H1 (cell line): ENCODE measurements at regions not wholly inside any gene's neighbourhood (a gene's known extent, or its start where the extent isn't known, plus 50 kb on each side); places are given as distances from the start of the nearest gene placed in this dataset.

Experiments used
- CTCF ChIA-PET: fragments of 300-600 bp; sonication (Branson Sonifier 250); formaldehyde crosslinking; loops from one replicate; lab custom pipeline; 2021; ENCODE audit not compliant: partially characterized antibody; lab: Charles Lee
- POLR2A ChIA-PET: fragments of 300-600 bp; sonication (Branson Sonifier 250); formaldehyde crosslinking; loops from one replicate; lab custom pipeline; 2021; ENCODE audit warnings: inconsistent platforms; ENCODE audit not compliant: partially characterized antibody; lab: Charles Lee
- DNase-seq, 2 experiments: peaks; one replicate each; pipeline versions ENCODE4 v3.0.0 to v3.0.0-alpha.2; 2010 to 2022; ENCODE audit warnings: low spot score in 2 of 2, low read depth in 1 of 2, mixed read lengths in 1 of 2
- FAIRE-seq: peaks from 2 replicates; lab custom pipeline; 2011; peaks lifted over from hg19 to GRCh38; lab: Jason Lieb, UNC
- H2AFZ ChIP-seq: 2 replicates; pipeline ENCODE4 v1.8.1; 2012; ENCODE audit warnings: low read length, inconsistent platforms
- H2AK5ac ChIP-seq: 2 replicates; pipeline ENCODE4 v1.6.1; 2013; ENCODE audit warnings: low read depth, low read length
- H2BK120ac ChIP-seq: replicated peaks from 2 replicates; pipeline ENCODE3; 2013; ENCODE audit warnings: low read depth, low read length, inconsistent platforms
- H2BK12ac ChIP-seq: 2 replicates; pipeline ENCODE4 v1.6.1; 2013; ENCODE audit warnings: low read depth, low read length
- H2BK15ac ChIP-seq: 2 replicates; pipeline ENCODE4 v1.6.1; 2013; ENCODE audit warnings: low read length
- H2BK20ac ChIP-seq: 2 replicates; pipeline ENCODE4 v1.6.1; 2013; ENCODE audit warnings: low read length
- H2BK5ac ChIP-seq: 2 replicates; pipeline ENCODE4 v1.6.1; 2013; ENCODE audit warnings: low read depth, low read length
- H3K14ac ChIP-seq: 2 replicates; pipeline ENCODE4 v1.6.1; 2013; ENCODE audit warnings: inconsistent platforms; ENCODE audit not compliant: insufficient read length
- H3K18ac ChIP-seq: 2 replicates; pipeline ENCODE4 v1.6.1; 2013; ENCODE audit warnings: low read length; ENCODE audit errors: extremely low read depth
- H3K23ac ChIP-seq: 2 replicates; pipeline ENCODE4 v1.6.1; 2013; ENCODE audit warnings: inconsistent platforms; ENCODE audit not compliant: insufficient read length
- H3K23me2 ChIP-seq: 2 replicates; pipeline ENCODE4 v1.6.1; 2013; ENCODE audit warnings: low read depth, low read length
- H3K27ac ChIP-seq: 2 replicates; pipeline ENCODE4 v1.6.1; 2011; ENCODE audit warnings: low read depth, low read length, inconsistent platforms
- H3K27me3 ChIP-seq, 4 experiments: replicated peaks in 1 of 4; 1 replicate in 1 of 4; 2 replicates in 3 of 4; pipeline versions ENCODE4 v1.6.1 to v1.8.1; 2011 to 2013; ENCODE audit warnings: low read length in 3 of 4, mild to moderate bottlenecking in 3 of 4, inconsistent platforms in 2 of 4, mixed read lengths in 2 of 4, moderate library complexity in 1 of 4; ENCODE audit not compliant: control insufficient read depth in 3 of 4, insufficient read depth in 3 of 4; ENCODE audit errors: extremely low read depth in 1 of 4
- H3K36me3 ChIP-seq, 4 experiments: 2 replicates each; pipeline versions ENCODE4 v1.6.1 to v1.8.1; 2011 to 2013; ENCODE audit warnings: mild to moderate bottlenecking in 4 of 4, low read length in 3 of 4, moderate library complexity in 2 of 4, control low read depth in 1 of 4, inconsistent platforms in 1 of 4; ENCODE audit not compliant: insufficient read depth in 4 of 4, control insufficient read depth in 2 of 4
- H3K4ac ChIP-seq: replicated peaks from 2 replicates; pipeline ENCODE3; 2013; ENCODE audit warnings: low read length, low read depth, mixed read lengths, inconsistent platforms; ENCODE audit not compliant: insufficient read length
- H3K4me1 ChIP-seq, 4 experiments: replicated peaks in 1 of 4; 1 replicate in 1 of 4; 2 replicates in 3 of 4; pipeline versions ENCODE4 v1.6.1 to v1.8.1; 2011 to 2013; ENCODE audit warnings: low read length in 3 of 4, inconsistent platforms in 2 of 4, mixed read lengths in 1 of 4; ENCODE audit not compliant: insufficient read depth in 4 of 4, control insufficient read depth in 3 of 4
- H3K4me2 ChIP-seq, 2 experiments: 2 replicates each; pipeline versions ENCODE4 v1.6.1 to v1.8.1; 2011 to 2013; ENCODE audit warnings: low read depth in 2 of 2, low read length in 2 of 2, control low read depth in 1 of 2, inconsistent platforms in 1 of 2, mild to moderate bottlenecking in 1 of 2; ENCODE audit not compliant: insufficient read depth in 1 of 2
- H3K4me3 ChIP-seq, 4 experiments: fragments of 200-600, 300-600 bp in 1 of 4; sonication (generic), shearing (Covaris generic), sonication (Bioruptor Twin) in 1 of 4; 2 replicates each; pipeline versions ENCODE4 v1.5.1 to v1.8.1; 2011 to 2016; ENCODE audit warnings: low read length in 4 of 4, low read depth in 3 of 4, control low read depth in 2 of 4, inconsistent platforms in 2 of 4, mild to moderate bottlenecking in 2 of 4, mixed read lengths in 1 of 4, moderate library complexity in 1 of 4; ENCODE audit not compliant: insufficient read depth in 2 of 4; ENCODE audit errors: extremely low read depth in 1 of 4
- H3K56ac ChIP-seq: replicated peaks from 2 replicates; pipeline ENCODE3; 2013; ENCODE audit warnings: low read depth, mild to moderate bottlenecking, mixed read lengths, low read length, inconsistent platforms; ENCODE audit not compliant: insufficient read length
- H3K79me1 ChIP-seq: 2 replicates; pipeline ENCODE4 v1.6.1; 2013; ENCODE audit warnings: low read depth, low read length, control low read depth
- H3K79me2 ChIP-seq, 2 experiments: 2 replicates each; pipeline versions ENCODE4 v1.6.1 to v1.8.1; 2012 to 2013; ENCODE audit warnings: low read length in 2 of 2, mild to moderate bottlenecking in 2 of 2, inconsistent platforms in 1 of 2; ENCODE audit not compliant: insufficient read depth in 2 of 2, control insufficient read depth in 1 of 2
- H3K9ac ChIP-seq, 4 experiments: replicated peaks in 1 of 4; 1 replicate in 1 of 4; 2 replicates in 3 of 4; pipeline versions ENCODE4 v1.6.1 to v1.8.1; 2011 to 2013; ENCODE audit warnings: low read depth in 3 of 4, low read length in 3 of 4, control low read depth in 2 of 4, mild to moderate bottlenecking in 2 of 4, moderate library complexity in 2 of 4, inconsistent platforms in 1 of 4; ENCODE audit errors: extremely low read depth in 1 of 4
- H3K9me3 ChIP-seq, 2 experiments: 2 replicates each; pipeline versions ENCODE4 v1.6.1 to v1.8.1; 2012 to 2013; ENCODE audit warnings: mild to moderate bottlenecking in 2 of 2, moderate library complexity in 2 of 2, control low read depth in 1 of 2, inconsistent platforms in 1 of 2, low read depth in 1 of 2, low read length in 1 of 2, mixed read lengths in 1 of 2; ENCODE audit not compliant: insufficient read depth in 2 of 2
- H4K20me1 ChIP-seq, 2 experiments: replicated peaks in 1 of 2; 2 replicates each; pipeline versions ENCODE3 to v1.8.1; 2011 to 2013; ENCODE audit warnings: inconsistent platforms in 2 of 2, low read length in 2 of 2, mild to moderate bottlenecking in 1 of 2; ENCODE audit not compliant: insufficient read depth in 2 of 2, control insufficient read depth in 1 of 2
- H4K5ac ChIP-seq: 2 replicates; pipeline ENCODE4 v1.6.1; 2013; ENCODE audit warnings: low read length, low read depth, mixed read lengths, inconsistent platforms; ENCODE audit not compliant: insufficient read length
- H4K8ac ChIP-seq: 2 replicates; pipeline ENCODE4 v1.8.0; 2013; ENCODE audit warnings: mild to moderate bottlenecking, moderate library complexity, low read length, inconsistent platforms; ENCODE audit not compliant: insufficient read depth; ENCODE audit errors: extremely low read depth
- H4K91ac ChIP-seq: replicated peaks from 2 replicates; pipeline ENCODE3; 2013; ENCODE audit warnings: low read length, mixed read lengths, inconsistent platforms; ENCODE audit not compliant: insufficient read length
- ASH2L ChIP-seq: fragments of 200-600, 300-600 bp; sonication (generic); IDR thresholded peaks from one replicate; pipeline ENCODE4 v1.7.1; 2017; ENCODE audit warnings: low read length
- CTBP2 ChIP-seq: IDR thresholded peaks from 2 replicates; pipeline ENCODE4 v1.7.0; 2011; ENCODE audit warnings: borderline replicate concordance, mild to moderate bottlenecking, moderate library complexity, mixed read lengths, low read length; ENCODE audit not compliant: insufficient read depth, insufficient read length
- GTF2F1 ChIP-seq: IDR thresholded peaks from 2 replicates; pipeline ENCODE4 v1.6.1; 2012; ENCODE audit warnings: low read depth, low read length, improper control_type of control experiment, borderline replicate concordance
- HDAC6 ChIP-seq: IDR thresholded peaks from one replicate; pipeline ENCODE4 v1.7.1; 2012; ENCODE audit warnings: low read depth, mild to moderate bottlenecking, inconsistent platforms, low read length, moderate library complexity
- KDM1A ChIP-seq: fragments of 200-600, 300-600 bp; sonication (generic); IDR thresholded peaks from 2 replicates; pipeline ENCODE4 v1.7.1; 2016; ENCODE audit warnings: mild to moderate bottlenecking, low read length, borderline replicate concordance
- KDM4A ChIP-seq: IDR thresholded peaks from one replicate; pipeline ENCODE4 v1.7.1; 2012; ENCODE audit warnings: low read depth, mild to moderate bottlenecking, moderate library complexity, low read length, inconsistent platforms; ENCODE audit not compliant: severe bottlenecking
- NANOG ChIP-seq: IDR thresholded peaks from 2 replicates; pipeline ENCODE4 v1.6.1; 2011; ENCODE audit warnings: low read length, low read depth, mild to moderate bottlenecking, inconsistent platforms; ENCODE audit not compliant: insufficient read depth, poor library complexity, severe bottlenecking
- SIRT6 ChIP-seq: IDR thresholded peaks from one replicate; pipeline ENCODE4 v1.7.1; 2012; ENCODE audit warnings: low read length, inconsistent platforms
- TAF1 ChIP-seq: IDR thresholded peaks from 2 replicates; pipeline ENCODE4 v1.6.1; 2011; ENCODE audit warnings: mild to moderate bottlenecking, low read depth, low read length
- TAF7 ChIP-seq: optimal IDR thresholded peaks from 2 replicates; pipeline ENCODE3; 2011; ENCODE audit warnings: low read depth, mild to moderate bottlenecking, inconsistent platforms, low read length, moderate library complexity, borderline replicate concordance
- WGBS, 2 experiments: shearing (Covaris generic) in 1 of 2; methylation state at CpG; one replicate each; pipeline versions ENCODE4 v1.1.6 to v1.1.7; 2013 to 2015; ENCODE audit warnings: low lambda C conversion rate in 2 of 2, mixed read lengths in 2 of 2, inconsistent platforms in 1 of 2, low coverage in 1 of 2, missing lambda C conversion rate in 1 of 2; ENCODE audit not compliant: insufficient replicate concordance in 2 of 2, insufficient coverage in 1 of 2, insufficient read length in 1 of 2; ENCODE audit errors: extremely low coverage in 1 of 2, missing lambda C conversion rate in 1 of 2; 5-methylcytosine and 5-hydroxymethylcytosine counted together

DNA sequence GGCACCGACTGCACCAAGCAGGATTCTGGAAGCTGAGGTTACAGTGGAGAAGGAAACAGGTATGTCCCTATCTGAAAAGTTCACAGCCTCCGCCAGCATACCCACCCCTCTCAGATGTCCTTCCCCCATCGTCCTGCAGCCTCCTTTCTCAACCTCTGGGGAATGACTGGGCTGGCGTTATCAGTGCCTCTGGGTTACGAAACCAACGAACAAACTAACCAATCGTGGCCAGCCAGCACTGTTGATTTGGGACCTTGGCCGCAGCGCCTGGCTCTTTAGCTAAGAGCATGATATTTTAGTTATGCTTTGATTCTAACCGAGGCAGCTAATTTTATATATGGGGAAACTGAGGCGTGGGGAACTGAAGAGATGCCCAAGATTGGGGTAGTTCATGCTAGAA, 233.0 kb downstream of the TFCP2L1 start:
- Histone ChIP-seq H3K79me2 (no peaks in the 10 kb centered on the region), H3K27me3 (peaks cover 0 to 4% (median 3%) of the 10 kb centered on the region in 4 experiments; a peak in 3 of 7 replicates), H3K14ac (no peak overlapping the region), H3K4me2 (no peak overlapping the region), H3K79me1 (no peaks in the 10 kb centered on the region), H2BK12ac (no peak overlapping the region), H3K56ac (no peak overlapping the region), H4K8ac (no peak overlapping the region), H3K4ac (no peak overlapping the region), H3K18ac (no peak overlapping the region), H3K23me2 (no peaks in the 10 kb centered on the region), H3K4me3 (no peak overlapping the region), H4K91ac (no peak overlapping the region), H2AK5ac (no peak overlapping the region), H2BK5ac (no peak overlapping the region), H2BK15ac (no peak overlapping the region), H3K23ac (no peak overlapping the region), H2BK120ac (no peak overlapping the region), H3K9me3 (0 out of 4 replicates have a peak, but pooled peaks cover 0 to 2% of the 10 kb centered on the region in 2 experiments), H3K9ac (no peak overlapping the region), H2BK20ac (no peak overlapping the region), H4K5ac (no peak overlapping the region), H4K20me1 (no peaks in the 10 kb centered on the region), H3K27ac (no peak overlapping the region), H3K36me3 (no peaks in the 10 kb centered on the region), H3K4me1 (no peaks in the 10 kb centered on the region), H2AFZ (no peak overlapping the region)
- POLR2A ChIA-PET = interaction anchor here (4.6 kb wide), 1 partner anchor 24 kb away, joined by 26 read pairs; no protein-coding TSS in a partner anchor
- DNase-seq (no peak), FAIRE-seq (no peak)
- WGBS, 2 experiments = 75% methylated on average over 11 of the region's 11 CpGs; no CpG with 5 or more reads in 1 of the 2 experiments
- TF ChIP-seq CTBP2 (no peak), GTF2F1 (no peak), HDAC6 (no peak), NANOG (no peak), KDM1A (no peak), SIRT6 (no peak), ASH2L (no peak), TAF1 (no peak), TAF7 (no peak), KDM4A (no peak)
- CTCF ChIA-PET = interaction anchor here (0.9 to 3.2 kb wide), 6 partner anchors 8 to 200 kb away, joined by 3 to 23 read pairs (median 8); no protein-coding TSS in a partner anchor
